MCF 10A (cell line): ENCODE measurements at regions not wholly inside any gene's neighbourhood (a gene's known extent, or its start where the extent isn't known, plus 50 kb on each side); places are given as distances from the start of the nearest gene placed in this dataset.

Source experiments
- BruUV-seq: library from RNA; stranded (reverse); fragments of 400-500 nt; replicated peaks from 2 replicates; lab custom pipeline; 2021; lab: Mats Ljungman, UMichigan
- CTCF ChIA-PET: fragments of 300-600 bp; sonication (Branson Sonifier 250); formaldehyde crosslinking; extraction: SDS; loops from one replicate; lab custom pipeline; 2021; ENCODE audit warnings: antibody characterized with exemption, inconsistent platforms; lab: Yijun Ruan, JAX
- POLR2A ChIA-PET: fragments of 300-600, 350-650 bp; sonication (Branson Sonifier 250); formaldehyde crosslinking; extraction: SDS; loops from one replicate; lab custom pipeline; 2020; ENCODE audit warnings: antibody characterized with exemption, inconsistent platforms; lab: Yijun Ruan, JAX
- DNase-seq: peaks from one replicate; pipeline ENCODE4 v3.0.0-alpha.2; 2018; ENCODE audit not compliant: unreplicated experiment
- H3K27ac Mint-ChIP-seq: one replicate; pipeline ENCODE4 v1.8.0; 2022; ENCODE audit warnings: mild to moderate bottlenecking, low read depth, mixed read lengths; ENCODE audit not compliant: unreplicated experiment
- H3K27me3 Mint-ChIP-seq: one replicate; pipeline ENCODE4 v1.8.0; 2022; ENCODE audit warnings: mixed read lengths; ENCODE audit not compliant: insufficient read depth, unreplicated experiment
- H3K36me3 Mint-ChIP-seq: one replicate; pipeline ENCODE4 v1.8.0; 2022; ENCODE audit warnings: mild to moderate bottlenecking, moderate library complexity, mixed read lengths; ENCODE audit not compliant: insufficient read depth, unreplicated experiment
- H3K4me1 Mint-ChIP-seq: one replicate; pipeline ENCODE4 v1.8.0; 2022; ENCODE audit warnings: mixed read lengths; ENCODE audit not compliant: insufficient read depth, unreplicated experiment
- H3K4me3 Mint-ChIP-seq: one replicate; pipeline ENCODE4 v1.8.0; 2022; ENCODE audit warnings: mild to moderate bottlenecking, moderate library complexity, mixed read lengths; ENCODE audit not compliant: unreplicated experiment
- H3K9me3 Mint-ChIP-seq: one replicate; pipeline ENCODE4 v1.8.0; 2022; ENCODE audit warnings: mixed read lengths; ENCODE audit not compliant: unreplicated experiment
- intact Hi-C: fragments of 100-400 bp; cut with micrococcal nuclease; formaldehyde crosslinking; loops from 2 replicates; pipeline ENCODE4 v1.14.1; 2022
- TF ChIP-seq, protein P1 (sequence below): fragments of 200-600 bp; IDR thresholded peaks from one replicate; pipeline ENCODE4 v1.8.0; 2022; ENCODE audit warnings: antibody characterized with exemption, mild to moderate bottlenecking; ENCODE audit not compliant: unreplicated experiment

DNA sequence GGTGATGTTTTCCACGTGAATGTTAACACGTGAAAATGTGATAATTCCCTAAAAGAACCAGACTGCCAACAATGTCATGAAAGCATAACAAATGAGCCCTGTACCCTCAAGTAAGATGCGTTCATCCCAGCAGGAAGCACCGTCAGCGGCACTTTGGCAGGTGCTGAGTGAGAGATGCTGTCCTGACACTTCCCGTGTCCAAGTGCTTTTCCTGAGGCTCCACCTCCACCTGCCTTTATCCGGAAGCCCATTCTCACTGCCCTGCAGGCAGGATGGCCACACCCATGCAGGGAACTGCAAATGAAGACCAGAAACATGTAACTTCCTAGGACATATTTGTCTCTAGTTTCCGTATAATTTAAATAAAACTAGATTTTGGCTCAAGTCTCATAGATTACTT is 238.0 kb upstream of the IRX2 start:
- POLR2A ChIA-PET = no interaction called here
- intact Hi-C loops = no loop called here
- no peak overlapping the region for H3K4me3 Mint-ChIP-seq
- CTCF ChIA-PET = interaction anchor here (0.7 kb wide), 1 partner anchor 622 kb away, joined by 3 read pairs; no protein-coding TSS in a partner anchor
- H3K27me3 Mint-ChIP-seq = no peaks in the 10 kb centered on the region
- no peak for DNase-seq
- no peak overlapping the region for H3K27ac Mint-ChIP-seq
- H3K36me3 Mint-ChIP-seq = no peaks in the 10 kb centered on the region
- BruUV-seq = no TSS peak
- H3K4me1 Mint-ChIP-seq = no peaks in the 10 kb centered on the region
- TF ChIP-seq, protein P1, sequence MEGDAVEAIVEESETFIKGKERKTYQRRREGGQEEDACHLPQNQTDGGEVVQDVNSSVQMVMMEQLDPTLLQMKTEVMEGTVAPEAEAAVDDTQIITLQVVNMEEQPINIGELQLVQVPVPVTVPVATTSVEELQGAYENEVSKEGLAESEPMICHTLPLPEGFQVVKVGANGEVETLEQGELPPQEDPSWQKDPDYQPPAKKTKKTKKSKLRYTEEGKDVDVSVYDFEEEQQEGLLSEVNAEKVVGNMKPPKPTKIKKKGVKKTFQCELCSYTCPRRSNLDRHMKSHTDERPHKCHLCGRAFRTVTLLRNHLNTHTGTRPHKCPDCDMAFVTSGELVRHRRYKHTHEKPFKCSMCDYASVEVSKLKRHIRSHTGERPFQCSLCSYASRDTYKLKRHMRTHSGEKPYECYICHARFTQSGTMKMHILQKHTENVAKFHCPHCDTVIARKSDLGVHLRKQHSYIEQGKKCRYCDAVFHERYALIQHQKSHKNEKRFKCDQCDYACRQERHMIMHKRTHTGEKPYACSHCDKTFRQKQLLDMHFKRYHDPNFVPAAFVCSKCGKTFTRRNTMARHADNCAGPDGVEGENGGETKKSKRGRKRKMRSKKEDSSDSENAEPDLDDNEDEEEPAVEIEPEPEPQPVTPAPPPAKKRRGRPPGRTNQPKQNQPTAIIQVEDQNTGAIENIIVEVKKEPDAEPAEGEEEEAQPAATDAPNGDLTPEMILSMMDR = no peak
- no peaks in the 10 kb centered on the region for H3K9me3 Mint-ChIP-seq

DNA sequence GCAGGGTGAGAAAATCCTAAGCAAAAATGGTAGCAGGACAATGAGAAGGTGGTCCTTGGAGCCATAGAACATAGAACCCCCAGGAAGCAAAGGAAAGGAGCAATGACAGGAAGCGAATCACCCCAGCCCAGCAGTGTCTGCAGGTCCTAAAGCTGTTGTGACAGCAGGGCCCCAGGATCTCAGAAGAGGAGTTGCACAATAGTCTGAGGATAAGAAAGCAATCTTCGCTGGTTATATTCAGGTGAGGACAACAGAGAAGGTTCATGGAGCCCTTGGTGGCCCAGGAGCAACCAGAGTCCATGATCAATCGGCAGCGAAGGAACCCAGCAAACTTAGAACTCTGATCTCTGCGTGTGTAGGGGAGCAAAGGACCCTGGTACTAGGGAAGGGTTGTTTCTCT is 234.8 kb upstream of the IRX2 start:
- no peaks in the 10 kb centered on the region for H3K27me3 Mint-ChIP-seq
- H3K4me1 Mint-ChIP-seq = no peaks in the 10 kb centered on the region
- H3K9me3 Mint-ChIP-seq = peaks cover 5% of the 10 kb centered on the region
- H3K27ac Mint-ChIP-seq = no peak overlapping the region
- ChIA-PET CTCF (no interaction called here), POLR2A (no interaction called here)
- no peaks in the 10 kb centered on the region for H3K36me3 Mint-ChIP-seq
- TF ChIP-seq, protein P1 = no peak
- no peak overlapping the region for H3K4me3 Mint-ChIP-seq
- no TSS peak for BruUV-seq
- intact Hi-C loops = no loop called here
- no peak for DNase-seq

DNA sequence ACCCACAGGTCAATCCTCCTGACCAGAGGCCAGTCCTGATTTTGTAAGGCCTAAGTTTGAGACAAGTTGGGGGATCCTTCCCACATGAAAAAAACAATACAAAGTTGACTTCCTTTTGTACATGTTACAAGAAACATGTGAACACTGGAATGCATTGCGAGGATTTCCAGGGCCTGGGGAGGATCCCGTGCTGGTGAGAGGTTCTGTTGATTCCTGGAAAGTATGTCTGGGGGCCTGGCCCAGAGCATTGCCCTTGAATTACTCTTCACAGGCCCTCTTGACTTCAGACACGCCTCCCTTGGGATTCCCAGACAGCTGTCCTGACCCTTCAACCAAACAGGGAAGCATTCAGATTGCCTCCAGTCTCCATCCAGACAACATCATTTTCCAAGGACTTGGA is 234.2 kb upstream of the IRX2 start:
- no peaks in the 10 kb centered on the region for H3K27me3 Mint-ChIP-seq
- no peak overlapping the region for H3K27ac Mint-ChIP-seq
- DNase-seq = no peak
- intact Hi-C loops = no loop called here
- H3K36me3 Mint-ChIP-seq = no peaks in the 10 kb centered on the region
- ChIA-PET POLR2A (interaction anchor here (1.1 kb wide), 1 partner anchor 12 kb away, joined by 4 read pairs; no protein-coding TSS in a partner anchor), CTCF (no interaction called here)
- TF ChIP-seq, protein P1 = no peak
- H3K4me1 Mint-ChIP-seq = no peaks in the 10 kb centered on the region
- peaks cover 5% of the 10 kb centered on the region for H3K9me3 Mint-ChIP-seq
- no TSS peak for BruUV-seq
- no peak overlapping the region for H3K4me3 Mint-ChIP-seq

DNA sequence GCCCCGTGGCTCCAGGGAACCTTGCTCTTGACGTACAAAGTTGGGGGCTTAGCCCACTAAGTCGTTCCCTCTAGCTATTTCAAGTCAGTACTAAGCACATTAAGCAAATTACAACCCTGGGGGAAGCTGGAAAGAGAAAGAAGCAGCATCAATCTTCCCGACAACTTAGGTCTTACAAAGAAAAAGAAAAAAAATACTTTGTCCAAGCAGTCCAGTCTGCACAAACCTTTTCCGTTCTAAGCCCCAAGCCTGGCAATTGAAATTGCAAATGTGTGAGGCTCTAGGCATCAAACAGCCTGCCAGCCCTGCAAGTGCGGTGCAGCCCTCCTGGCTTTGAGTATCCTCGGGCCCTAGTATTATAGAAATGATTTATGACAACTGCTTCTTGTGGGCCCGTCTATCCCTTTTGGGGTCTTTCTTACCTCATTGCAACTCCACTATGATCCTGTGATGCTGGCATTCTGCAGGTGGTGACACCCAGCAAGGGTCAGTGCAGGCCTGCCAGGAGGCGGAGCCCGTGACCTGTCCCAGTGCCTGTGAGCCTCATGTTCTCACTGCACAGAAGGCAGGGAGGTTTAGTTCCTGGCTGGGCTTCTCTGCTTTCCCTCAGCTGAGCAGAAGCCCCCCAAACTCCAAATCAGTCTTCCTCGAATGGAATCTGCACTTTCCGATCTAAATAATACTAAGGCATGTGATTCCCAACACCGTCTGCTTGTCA is 232.3 kb upstream of the IRX2 start:
- no peak overlapping the region for H3K4me3 Mint-ChIP-seq
- no peak for DNase-seq
- TF ChIP-seq, protein P1 = no peak
- intact Hi-C loops = no loop called here
- peaks cover 5% of the 10 kb centered on the region for H3K9me3 Mint-ChIP-seq
- no TSS peak for BruUV-seq
- no peaks in the 10 kb centered on the region for H3K36me3 Mint-ChIP-seq
- H3K27me3 Mint-ChIP-seq = no peaks in the 10 kb centered on the region
- ChIA-PET CTCF (no interaction called here), POLR2A (no interaction called here)
- no peaks in the 10 kb centered on the region for H3K4me1 Mint-ChIP-seq
- H3K27ac Mint-ChIP-seq = no peak overlapping the region
